GM23338 (cell line): ENCODE measurements at regions not wholly inside any gene's neighbourhood (a gene's known extent, or its start where the extent isn't known, plus 50 kb on each side); places are given as distances from the start of the nearest gene placed in this dataset.

Experiments used
- ATAC-seq: fragments of 200-7000 bp; cut with Tn5 transposase; 3 replicates; pipeline ENCODE4 v1.9.1; 2020
- DNase-seq: peaks from one replicate; pipeline ENCODE4 v3.0.0-alpha.2; 2015; ENCODE audit warnings: low spot score
- H2AFZ ChIP-seq: fragments of 200-600 bp; sonication (generic); 2 replicates; pipeline ENCODE4 v1.8.0; 2016; ENCODE audit warnings: antibody characterized with exemption, mild to moderate bottlenecking, moderate library complexity
- H3F3A ChIP-seq: fragments of 200-600 bp; sonication (generic); replicated peaks from 2 replicates; pipeline ENCODE4 v1.8.0; 2017; ENCODE audit warnings: antibody characterized with exemption, mixed run types, low read depth
- H3K27ac ChIP-seq: fragments of 200-600 bp; sonication (generic); 2 replicates; pipeline ENCODE4 v1.6.1; 2016; ENCODE audit warnings: low read depth
- H3K27me3 ChIP-seq: fragments of 200-600 bp; sonication (generic); 2 replicates; pipeline ENCODE4 v1.8.0; 2016; ENCODE audit warnings: mild to moderate bottlenecking, mixed run types, moderate library complexity; ENCODE audit not compliant: insufficient read depth
- H3K36me3 ChIP-seq: fragments of 200-600 bp; sonication (generic); 2 replicates; pipeline ENCODE4 v1.8.0; 2016; ENCODE audit warnings: mild to moderate bottlenecking; ENCODE audit not compliant: insufficient read depth
- H3K4me1 ChIP-seq: fragments of 200-600 bp; sonication (generic); 2 replicates; pipeline ENCODE4 v1.8.0; 2016; ENCODE audit warnings: mild to moderate bottlenecking, moderate library complexity; ENCODE audit not compliant: insufficient read depth
- H3K4me2 ChIP-seq: fragments of 200-600 bp; sonication (generic); 2 replicates; pipeline ENCODE4 v1.7.1; 2017; ENCODE audit warnings: mixed run types
- H3K4me3 ChIP-seq: fragments of 200-600 bp; sonication (generic); 2 replicates; pipeline ENCODE4 v1.6.1; 2016; ENCODE audit warnings: mixed run types
- H3K79me2 ChIP-seq: fragments of 200-600 bp; sonication (generic); replicated peaks from 2 replicates; pipeline ENCODE4 v1.8.0; 2017; ENCODE audit warnings: mild to moderate bottlenecking; ENCODE audit not compliant: insufficient read depth
- H3K9me2 ChIP-seq: fragments of 200-600 bp; sonication (generic); 2 replicates; pipeline ENCODE4 v1.8.0; 2017; ENCODE audit not compliant: insufficient read depth
- H4K20me1 ChIP-seq: fragments of 200-600 bp; sonication (generic); replicated peaks from 2 replicates; pipeline ENCODE4 v1.8.0; 2017; ENCODE audit warnings: mild to moderate bottlenecking; ENCODE audit not compliant: insufficient read depth
- H3K27ac Mint-ChIP-seq: 2 replicates; pipeline ENCODE4 v1.8.0; 2020; ENCODE audit warnings: inconsistent platforms, mild to moderate bottlenecking, moderate library complexity, mixed read lengths
- H3K27me3 Mint-ChIP-seq: 3 replicates; pipeline ENCODE4 v1.8.0; 2022; ENCODE audit warnings: low read depth, mild to moderate bottlenecking, moderate library complexity, mixed read lengths, inconsistent platforms; ENCODE audit not compliant: insufficient read depth, poor library complexity
- H3K36me3 Mint-ChIP-seq: 3 replicates; pipeline ENCODE4 v1.8.0; 2021; ENCODE audit warnings: low read depth, mild to moderate bottlenecking, inconsistent platforms, moderate library complexity, mixed read lengths
- H3K4me1 Mint-ChIP-seq: 3 replicates; pipeline ENCODE4 v1.8.0; 2020; ENCODE audit warnings: mild to moderate bottlenecking, inconsistent platforms, mixed read lengths
- H3K4me3 Mint-ChIP-seq: 3 replicates; pipeline ENCODE4 v1.8.0; 2021; ENCODE audit warnings: moderate library complexity, mild to moderate bottlenecking, inconsistent platforms, mixed read lengths
- H3K9me3 Mint-ChIP-seq: 3 replicates; pipeline ENCODE4 v1.8.0; 2020; ENCODE audit warnings: moderate library complexity, mild to moderate bottlenecking, inconsistent platforms, mixed read lengths
- EZH2 ChIP-seq: fragments of 200-600 bp; sonication (generic); IDR thresholded peaks from one replicate; pipeline ENCODE4 v1.8.0; 2017; ENCODE audit warnings: antibody characterized with exemption, mild to moderate bottlenecking, low read depth; ENCODE audit not compliant: unreplicated experiment
- EZH2phosphoT487 ChIP-seq: fragments of 200-600 bp; sonication (generic); IDR thresholded peaks from one replicate; pipeline ENCODE4 v1.8.1; 2018; ENCODE audit warnings: antibody characterized with exemption; ENCODE audit not compliant: unreplicated experiment
- JUNB ChIP-seq: IDR thresholded peaks from one replicate; pipeline ENCODE4 v1.6.1; 2016; ENCODE audit warnings: antibody characterized with exemption; ENCODE audit not compliant: unreplicated experiment
- NANOG ChIP-seq: IDR thresholded peaks from 2 replicates; pipeline ENCODE4 v1.6.1; 2016; ENCODE audit warnings: antibody characterized with exemption, borderline replicate concordance
- POLR2AphosphoS5 ChIP-seq: IDR thresholded peaks from 2 replicates; pipeline ENCODE4 v1.6.1; 2016; ENCODE audit warnings: antibody characterized with exemption, low read depth
- ZNF114 ChIP-seq: fragments of 250-450 bp; sonication (Bioruptor Pico); IDR thresholded peaks from 2 replicates; pipeline ENCODE4 v1.5.0; 2020; ENCODE audit warnings: mild to moderate bottlenecking, moderate library complexity
- ZNF331 ChIP-seq: fragments of 250-450 bp; sonication (Bioruptor Pico); IDR thresholded peaks from 2 replicates; pipeline ENCODE4 v1.5.0; 2020; ENCODE audit warnings: low read depth, mild to moderate bottlenecking, moderate library complexity
- ZNF462 ChIP-seq: fragments of 250-450 bp; sonication (Bioruptor Pico); IDR thresholded peaks from 2 replicates; pipeline ENCODE4 v1.5.0; 2020; ENCODE audit warnings: mild to moderate bottlenecking, moderate library complexity

GRCh38 chr2:58398406-58398805, 157.3 kb upstream of the FANCL start:
- Mint-ChIP-seq H3K27ac (no peak overlapping the region), H3K4me1 (no peaks in the 10 kb centered on the region), H3K27me3 (peaks cover 1% of the 10 kb centered on the region), H3K36me3 (0 out of 3 replicates have a peak, but pooled peaks cover 3% of the 10 kb centered on the region), H3K9me3 (peaks cover 4% of the 10 kb centered on the region; the same call in 2 of the 3 replicates), H3K4me3 (no peak overlapping the region)
- no peak overlapping the region for H3K4me3 ChIP-seq
- ATAC-seq (no peak), DNase-seq (no peak)
- no peaks in the 10 kb centered on the region for H3K36me3 ChIP-seq
- no peaks in the 10 kb centered on the region for H3K4me1 ChIP-seq
- H3K27me3 ChIP-seq = no peaks in the 10 kb centered on the region
- H3F3A ChIP-seq = no peaks in the 10 kb centered on the region
- H3K4me2 ChIP-seq = no peak overlapping the region
- no peaks in the 10 kb centered on the region for H3K79me2 ChIP-seq
- H3K27ac ChIP-seq = no peak overlapping the region
- H3K9me2 ChIP-seq = no peaks in the 10 kb centered on the region
- TF ChIP-seq NANOG = no peak
- TF ChIP-seq POLR2AphosphoS5 = no peak
- no peak for TF ChIP-seq ZNF462 (CRISPR knock-in tag)
- TF ChIP-seq JUNB = no peak
- TF ChIP-seq EZH2 = no peak
- TF ChIP-seq EZH2phosphoT487 = no peak
- no peak for TF ChIP-seq ZNF114
- TF ChIP-seq ZNF331 = no peak
- no peak overlapping the region for H2AFZ ChIP-seq
- no peaks in the 10 kb centered on the region for H4K20me1 ChIP-seq
